Common myeloid progenitor, CD34-positive (primary cell): ENCODE measurements at regions not wholly inside any gene's neighbourhood (a gene's known extent, or its start where the extent isn't known, plus 50 kb on each side); places are given as distances from the start of the nearest gene placed in this dataset.
A peak's percentile ranks its signal among the peaks of the same experiment; 100 is the strongest.
"Not testable (repeated sequence)": the region's sequence is repeated elsewhere in the genome, so short reads cannot be mapped to it uniquely, and the experiment has no call there.

Experiments used
- CTCF ChIA-PET: fragments of 350-600 bp; sonication (Branson Sonifier 250); formaldehyde crosslinking; loops from one replicate; lab custom pipeline; 2021; ENCODE audit warnings: antibody characterized with exemption; lab: Charles Lee
- POLR2A ChIA-PET: fragments of 350-600 bp; sonication (Branson Sonifier 250); formaldehyde crosslinking; loops from one replicate; lab custom pipeline; 2021; ENCODE audit warnings: antibody characterized with exemption; lab: Charles Lee
- DNase-seq, 3 donors: peaks; one replicate each; pipeline versions ENCODE4 v3.0.0 to v3.0.0-alpha.2; 2013
- H3K27ac ChIP-seq, 2 experiments: 1 replicate in 1 of 2; 2 replicates in 1 of 2; pipeline ENCODE4 v1.7.0; 2013; ENCODE audit warnings: inconsistent platforms in 2 of 2, low read length in 2 of 2, mild to moderate bottlenecking in 2 of 2, low read depth in 1 of 2, moderate library complexity in 1 of 2; ENCODE audit not compliant: severe bottlenecking in 2 of 2, insufficient read depth in 1 of 2, poor library complexity in 1 of 2
- H3K27me3 ChIP-seq, 5 experiments: replicated peaks in 2 of 5; 1 replicate in 3 of 5; 2 replicates in 2 of 5; pipeline versions ENCODE4 v1.6.1 to v1.7.0; 2013; ENCODE audit warnings: low read length in 4 of 5, mild to moderate bottlenecking in 2 of 5, moderate library complexity in 2 of 5, inconsistent platforms in 1 of 5; ENCODE audit not compliant: insufficient read depth in 5 of 5, control insufficient read depth in 4 of 5
- H3K36me3 ChIP-seq, 4 experiments: 1 replicate in 2 of 4; 2 replicates in 2 of 4; pipeline versions ENCODE4 v1.6.1 to v1.7.0; 2013; ENCODE audit warnings: low read length in 3 of 4, control low read depth in 1 of 4, mild to moderate bottlenecking in 1 of 4; ENCODE audit not compliant: control insufficient read depth in 4 of 4, insufficient read depth in 4 of 4
- H3K4me1 ChIP-seq, 4 experiments: 1 replicate in 3 of 4; 2 replicates in 1 of 4; pipeline versions ENCODE4 v1.6.1 to v1.7.1; 2013; ENCODE audit warnings: low read length in 3 of 4, mild to moderate bottlenecking in 3 of 4, control low read depth in 1 of 4, inconsistent platforms in 1 of 4, moderate library complexity in 1 of 4; ENCODE audit not compliant: control insufficient read depth in 4 of 4, insufficient read depth in 4 of 4; ENCODE audit errors: control extremely low read depth in 1 of 4
- H3K4me3 ChIP-seq, 7 experiments: 1 replicate in 4 of 7; 2 replicates in 3 of 7; pipeline versions ENCODE4 v1.5.1 to v1.7.0; 2013; ENCODE audit warnings: mild to moderate bottlenecking in 7 of 7, low read length in 6 of 7, moderate library complexity in 6 of 7, inconsistent platforms in 2 of 7, low read depth in 2 of 7, control low read depth in 1 of 7; ENCODE audit not compliant: insufficient read depth in 4 of 7, control insufficient read depth in 1 of 7; ENCODE audit errors: extremely low read depth in 1 of 7
- H3K9me3 ChIP-seq, 5 experiments: 1 replicate in 4 of 5; 2 replicates in 1 of 5; pipeline versions ENCODE4 v1.6.1 to v1.7.1; 2013; ENCODE audit warnings: low read length in 4 of 5, mild to moderate bottlenecking in 2 of 5, inconsistent platforms in 1 of 5, low read depth in 1 of 5, moderate library complexity in 1 of 5; ENCODE audit not compliant: control insufficient read depth in 4 of 5, insufficient read depth in 2 of 5; ENCODE audit errors: control extremely low read depth in 1 of 5
- WGBS: methylation state at CpG from one replicate; pipeline ENCODE4 v1.1.5; 2013; ENCODE audit not compliant: insufficient coverage; 5-methylcytosine and 5-hydroxymethylcytosine counted together

- Histone ChIP-seq H3K4me3 (no peak overlapping the region), H3K36me3 (no peaks in the 10 kb centered on the region), H3K4me1 (peaks cover 0 to 6% (median 3%) of the 10 kb centered on the region in 4 experiments), H3K27ac (no peak overlapping the region), H3K9me3 (no peaks in the 10 kb centered on the region), H3K27me3 (no peaks in the 10 kb centered on the region)
- ChIA-PET CTCF (no interaction called here), POLR2A (no interaction called here)
- DNase-seq, result peak in 1 of 3 donors; percentile 6
- WGBS, result 100% methylated on average over 1 of the region's 2 CpGs
Measured at GRCh38 chr11:39365809-39366436, 2093.5 kb downstream of the LRRC4C start.

GRCh38 chr11:39363571-39363970 is 2095.9 kb downstream of the LRRC4C start:
- no peaks in the 10 kb centered on the region for H3K9me3 ChIP-seq
- H3K27me3 ChIP-seq, result no peaks in the 10 kb centered on the region
- no peak for DNase-seq
- H3K36me3 ChIP-seq, result no peaks in the 10 kb centered on the region
- CTCF ChIA-PET, result no interaction called here
- WGBS, result 100% methylated on average over 1 of the region's 1 CpG
- no peak overlapping the region for H3K27ac ChIP-seq
- H3K4me1 ChIP-seq, result peaks cover 0 to 6% (median 3%) of the 10 kb centered on the region in 4 experiments
- no peak overlapping the region for H3K4me3 ChIP-seq
- POLR2A ChIA-PET, result no interaction called here

GRCh38 chr11:39361557-39361956 is 2097.9 kb downstream of the LRRC4C start:
- H3K27ac ChIP-seq, result no peak overlapping the region
- H3K9me3 ChIP-seq, result no peaks in the 10 kb centered on the region
- no peaks in the 10 kb centered on the region for H3K4me1 ChIP-seq
- H3K36me3 ChIP-seq, result no peaks in the 10 kb centered on the region
- ChIA-PET POLR2A (no interaction called here), CTCF (no interaction called here)
- DNase-seq, result no peak
- no peak overlapping the region for H3K4me3 ChIP-seq
- WGBS, result 80% methylated on average over 1 of the region's 1 CpG
- H3K27me3 ChIP-seq, result no peaks in the 10 kb centered on the region

GRCh38 chr11:39345834-39346442 is 2113.5 kb downstream of the LRRC4C start:
- 69% methylated on average over 5 of the region's 5 CpGs for WGBS
- Histone ChIP-seq H3K27ac (no peak overlapping the region), H3K36me3 (no peaks in the 10 kb centered on the region), H3K9me3 (no peaks in the 10 kb centered on the region), H3K27me3 (no peaks in the 10 kb centered on the region), H3K4me1 (no peaks in the 10 kb centered on the region), H3K4me3 (no peak overlapping the region)
- DNase-seq, result no peak
- ChIA-PET POLR2A (no interaction called here), CTCF (no interaction called here)

- Histone ChIP-seq H3K9me3 (peaks cover 0 to 11% (median 4%) of the 10 kb centered on the region in 5 experiments), H3K27me3 (no peaks in the 10 kb centered on the region), H3K4me1 (no peaks in the 10 kb centered on the region), H3K36me3 (no peaks in the 10 kb centered on the region), H3K27ac (no peak overlapping the region), H3K4me3 (no peak overlapping the region)
- WGBS, result 100% methylated on average over 4 of the region's 4 CpGs
- no peak for DNase-seq
- CTCF ChIA-PET, result no interaction called here
- POLR2A ChIA-PET, result no interaction called here
Measured at GRCh38 chr11:39341461-39341860, 2118.0 kb downstream of the LRRC4C start.

- H3K27ac ChIP-seq, H3K4me3 ChIP-seq, POLR2A ChIA-PET, H3K36me3 ChIP-seq, H3K9me3 ChIP-seq, H3K4me1 ChIP-seq, DNase-seq, CTCF ChIA-PET, H3K27me3 ChIP-seq: not testable (repeated sequence)
- 91% methylated on average over 17 of the region's 21 CpGs for WGBS
Measured at GRCh38 chr11:39333006-39333405, 2126.4 kb downstream of the LRRC4C start.

- Histone ChIP-seq H3K36me3 (no peaks in the 10 kb centered on the region), H3K27ac (no peak overlapping the region), H3K27me3 (no peaks in the 10 kb centered on the region), H3K4me3 (no peak overlapping the region), H3K4me1 (no peaks in the 10 kb centered on the region), H3K9me3 (no peaks in the 10 kb centered on the region)
- 64% methylated on average over 3 of the region's 6 CpGs for WGBS
- POLR2A ChIA-PET, result no interaction called here
- DNase-seq, result no peak
- CTCF ChIA-PET, result interaction anchor here (0.6 kb wide), 1 partner anchor 1003 kb away, joined by 3 read pairs; no protein-coding TSS in a partner anchor
Measured at GRCh38 chr11:39327302-39327701, 2132.2 kb downstream of the LRRC4C start.
